ENCODE measurements at regions not wholly inside any gene's neighbourhood (a gene's known extent, or its start where the extent isn't known, plus 50 kb on each side); places are given as distances from the start of the nearest gene placed in this dataset.

- in situ Hi-C loops (cut with HindIII; ENCODE audit: extremely low pct_ligation_motif_present, low pct_unique_long_range_greater_than_20kb), result no loop called here
- FAIRE-seq, result no peak
- 4% methylated on average over 1 of the region's 1 CpG for WGBS (ENCODE audit: low lambda C conversion rate)
Measured at GRCh38 chr4:167811958-167812357, 280.4 kb upstream of the ANXA10 start.

More at GRCh38 chr4:167811958-167812357, 280.4 kb upstream of the ANXA10 start:
- ChIA-PET POLR2A (no interaction called here), CTCF (ENCODE audit: low intra/inter-chr PET ratio, low total read pairs) (no interaction called here)
- Histone ChIP-seq H2AFZ (ENCODE audit: low read length) (no peak overlapping the region), H3K27ac (ENCODE audit: extremely low read length, insufficient read depth, low read length) (no peak overlapping the region), H3K9me3 (ENCODE audit: low read length) (peaks cover 28% of the 10 kb centered on the region), H3K79me2 (ENCODE audit: insufficient read depth, low read length) (no peaks in the 10 kb centered on the region), H3K4me3 (replicated peaks in 1 of 3; ENCODE audit: insufficient read depth in 1 of 3, low read depth in 2 of 3, low read length in 3 of 3) (no peak overlapping the region), H3K9ac (ENCODE audit: insufficient read depth, low read depth, low read length) (no peak overlapping the region), H4K20me1 (ENCODE audit: insufficient read depth, low read length) (no peaks in the 10 kb centered on the region), H3K4me2 (ENCODE audit: low read depth, low read length) (no peak overlapping the region), H3K4me1 (ENCODE audit: insufficient read depth, low read length) (no peaks in the 10 kb centered on the region), H3K27me3 (ENCODE audit: control insufficient read depth in 1 of 2, insufficient read depth in 2 of 2, low read length in 2 of 2) (no peaks in the 10 kb centered on the region), H3K36me3 (replicated peaks in 1 of 2; ENCODE audit: control insufficient read depth in 1 of 2, insufficient read depth in 2 of 2, low read length in 2 of 2) (no peaks in the 10 kb centered on the region)
- no peak for ATAC-seq
- TF ChIP-seq MED13 (CRISPR knock-in tag; IDR thresholded peaks at IDR 0.05) (no peak), SNAPC2 (CRISPR knock-in tag; IDR thresholded peaks at IDR 0.05) (no peak), ZNF337 (CRISPR knock-in tag; IDR thresholded peaks at IDR 0.05; ENCODE audit: borderline replicate concordance, low read depth) (no peak), AHR (CRISPR knock-in tag; IDR thresholded peaks at IDR 0.05) (no peak), ETV6 (CRISPR knock-in tag; conservative IDR thresholded peaks at IDR 0.05) (no peak), CEBPZ (IDR thresholded peaks at IDR 0.05; ENCODE audit: low read length) (no peak), SMC3 (IDR thresholded peaks at IDR 0.05; ENCODE audit: low read length) (no peak), GATA4 (IDR thresholded peaks at IDR 0.05; ENCODE audit: borderline replicate concordance, low read depth) (no peak), ZNF34 (CRISPR knock-in tag; IDR thresholded peaks at IDR 0.05; ENCODE audit: borderline replicate concordance) (no peak), NCOA5 (CRISPR knock-in tag; IDR thresholded peaks at IDR 0.05) (no peak), HHEX (CRISPR knock-in tag; IDR thresholded peaks at IDR 0.05) (no peak), ZNF607 (CRISPR knock-in tag; IDR thresholded peaks at IDR 0.05; ENCODE audit: borderline replicate concordance) (no peak), ZNF224 (CRISPR knock-in tag; IDR thresholded peaks at IDR 0.05) (no peak), RBM22 (optimal IDR thresholded peaks at IDR 0.05; ENCODE audit: low read length) (no peak), PAX8 (CRISPR knock-in tag; IDR thresholded peaks at IDR 0.05; ENCODE audit: borderline replicate concordance) (no peak), MATR3 (CRISPR knock-in tag; IDR thresholded peaks at IDR 0.05) (no peak), ZNF780A (CRISPR knock-in tag; IDR thresholded peaks at IDR 0.05) (no peak), CBX1 (IDR thresholded peaks at IDR 0.05; ENCODE audit: low read depth) (no peak), ZNF282 (IDR thresholded peaks at IDR 0.05; ENCODE audit: partially characterized antibody) (no peak), ETV5 (CRISPR knock-in tag; IDR thresholded peaks at IDR 0.05; ENCODE audit: borderline replicate concordance) (no peak)
- intact Hi-C loops (cut with micrococcal nuclease; ENCODE audit: unreplicated experiment), result no loop called here
- no TSS peak for BruUV-seq (replicated peaks)
- no peak for DNase-seq (ENCODE audit: low spot score)

All from HepG2 (cell line).